Astrocyte (in vitro differentiated cells and primary cell): ENCODE measurements at regions not wholly inside any gene's neighbourhood (a gene's known extent, or its start where the extent isn't known, plus 50 kb on each side); places are given as distances from the start of the nearest gene placed in this dataset.

ENCODE experiments used
- DNase-seq: peaks from one replicate; pipeline ENCODE4 v3.0.0-alpha.2; 2010; ENCODE audit warnings: low read depth
- FAIRE-seq: peaks from 2 replicates; lab custom pipeline; 2011; peaks lifted over from hg19 to GRCh38; lab: Jason Lieb, UNC
- H2AFZ ChIP-seq: 2 replicates; pipeline ENCODE4 v1.6.0; 2012; ENCODE audit warnings: low read depth, low read length, inconsistent platforms
- H3K27ac ChIP-seq: 2 replicates; pipeline ENCODE4 v1.5.1; 2011; ENCODE audit warnings: low read depth, low read length, inconsistent platforms
- H3K27me3 ChIP-seq: 2 replicates; pipeline ENCODE4 v1.6.0; 2011; ENCODE audit warnings: low read length, inconsistent platforms; ENCODE audit not compliant: insufficient read depth
- H3K36me3 ChIP-seq: 2 replicates; pipeline ENCODE4 v1.5.1; 2011; ENCODE audit warnings: low read length, inconsistent platforms; ENCODE audit not compliant: insufficient read depth
- H3K4me1 ChIP-seq: 2 replicates; pipeline ENCODE4 v1.5.1; 2011; ENCODE audit warnings: low read length, inconsistent platforms; ENCODE audit not compliant: insufficient read depth
- H3K4me2 ChIP-seq: 2 replicates; pipeline ENCODE4 v1.6.0; 2012; ENCODE audit warnings: low read length, inconsistent platforms
- H3K4me3 ChIP-seq: 2 replicates; pipeline ENCODE4 v1.5.1; 2011; ENCODE audit warnings: low read depth, mild to moderate bottlenecking, low read length, inconsistent platforms; ENCODE audit not compliant: insufficient read depth
- H3K79me2 ChIP-seq: 2 replicates; pipeline ENCODE4 v1.6.0; 2012; ENCODE audit warnings: mild to moderate bottlenecking, low read length, inconsistent platforms; ENCODE audit not compliant: insufficient read depth
- H3K9ac ChIP-seq: 2 replicates; pipeline ENCODE4 v1.6.0; 2012; ENCODE audit warnings: mild to moderate bottlenecking, low read length, inconsistent platforms
- H3K9me3 ChIP-seq: 2 replicates; pipeline ENCODE4 v1.5.1; 2012; ENCODE audit warnings: low read depth, mild to moderate bottlenecking, low read length, inconsistent platforms; ENCODE audit not compliant: insufficient read depth
- H4K20me1 ChIP-seq: 2 replicates; pipeline ENCODE4 v1.6.0; 2012; ENCODE audit warnings: low read length, inconsistent platforms; ENCODE audit not compliant: insufficient read depth
- H3K27ac Mint-ChIP-seq: one replicate; pipeline ENCODE4 v1.8.0; 2021; ENCODE audit warnings: mild to moderate bottlenecking, mixed read lengths; ENCODE audit not compliant: unreplicated experiment
- H3K27me3 Mint-ChIP-seq: one replicate; pipeline ENCODE4 v1.8.0; 2021; ENCODE audit warnings: low read depth, mixed read lengths; ENCODE audit not compliant: unreplicated experiment
- H3K36me3 Mint-ChIP-seq: one replicate; pipeline ENCODE4 v1.8.0; 2021; ENCODE audit warnings: low read depth, mixed read lengths; ENCODE audit not compliant: unreplicated experiment
- H3K4me1 Mint-ChIP-seq: one replicate; pipeline ENCODE4 v1.8.0; 2021; ENCODE audit warnings: low read depth, mixed read lengths; ENCODE audit not compliant: unreplicated experiment
- H3K4me3 Mint-ChIP-seq: one replicate; pipeline ENCODE4 v1.8.0; 2021; ENCODE audit warnings: mild to moderate bottlenecking, moderate library complexity, mixed read lengths; ENCODE audit not compliant: unreplicated experiment
- H3K9me3 Mint-ChIP-seq: one replicate; pipeline ENCODE4 v1.8.0; 2021; ENCODE audit warnings: mild to moderate bottlenecking, mixed read lengths; ENCODE audit not compliant: unreplicated experiment
- EZH2 ChIP-seq: IDR thresholded peaks from 2 replicates; pipeline ENCODE4 v1.6.1; 2012; ENCODE audit warnings: mild to moderate bottlenecking, low read length, inconsistent platforms; ENCODE audit not compliant: insufficient read depth
- TF ChIP-seq, protein P1 (sequence below): IDR thresholded peaks from 2 replicates; pipeline ENCODE4 v1.5.1; 2011; ENCODE audit warnings: low read depth, mild to moderate bottlenecking, inconsistent platforms, low read length, moderate library complexity; ENCODE audit not compliant: insufficient read depth

DNA sequence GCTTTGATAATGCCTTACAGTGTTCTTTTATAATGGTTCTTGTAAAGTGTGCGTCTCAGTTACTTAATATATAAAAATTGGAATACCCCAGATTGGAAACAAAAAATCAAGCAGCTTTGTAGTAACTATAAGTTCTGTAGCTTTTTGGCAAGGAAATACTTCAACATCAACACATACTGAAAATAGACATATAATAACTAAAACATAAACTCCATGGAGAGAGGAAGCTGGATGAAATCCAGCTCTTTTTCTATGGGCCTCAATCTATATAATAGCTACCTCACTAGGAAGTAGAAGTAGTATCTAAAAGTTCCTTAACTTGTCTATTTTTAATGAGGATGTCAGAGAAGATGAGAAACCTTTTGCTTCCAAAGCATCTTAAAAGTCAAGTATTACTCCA, 313.3 kb upstream of the NFIA start:
- H3K9me3 ChIP-seq = no peaks in the 10 kb centered on the region
- H2AFZ ChIP-seq = no peak overlapping the region
- FAIRE-seq (no peak), DNase-seq (no peak)
- H3K4me2 ChIP-seq = no peak overlapping the region
- H3K9ac ChIP-seq = no peak overlapping the region
- H3K4me3 ChIP-seq = no peak overlapping the region
- no peaks in the 10 kb centered on the region for H3K27me3 ChIP-seq
- TF ChIP-seq, protein P1, sequence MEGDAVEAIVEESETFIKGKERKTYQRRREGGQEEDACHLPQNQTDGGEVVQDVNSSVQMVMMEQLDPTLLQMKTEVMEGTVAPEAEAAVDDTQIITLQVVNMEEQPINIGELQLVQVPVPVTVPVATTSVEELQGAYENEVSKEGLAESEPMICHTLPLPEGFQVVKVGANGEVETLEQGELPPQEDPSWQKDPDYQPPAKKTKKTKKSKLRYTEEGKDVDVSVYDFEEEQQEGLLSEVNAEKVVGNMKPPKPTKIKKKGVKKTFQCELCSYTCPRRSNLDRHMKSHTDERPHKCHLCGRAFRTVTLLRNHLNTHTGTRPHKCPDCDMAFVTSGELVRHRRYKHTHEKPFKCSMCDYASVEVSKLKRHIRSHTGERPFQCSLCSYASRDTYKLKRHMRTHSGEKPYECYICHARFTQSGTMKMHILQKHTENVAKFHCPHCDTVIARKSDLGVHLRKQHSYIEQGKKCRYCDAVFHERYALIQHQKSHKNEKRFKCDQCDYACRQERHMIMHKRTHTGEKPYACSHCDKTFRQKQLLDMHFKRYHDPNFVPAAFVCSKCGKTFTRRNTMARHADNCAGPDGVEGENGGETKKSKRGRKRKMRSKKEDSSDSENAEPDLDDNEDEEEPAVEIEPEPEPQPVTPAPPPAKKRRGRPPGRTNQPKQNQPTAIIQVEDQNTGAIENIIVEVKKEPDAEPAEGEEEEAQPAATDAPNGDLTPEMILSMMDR = no peak
- no peak for TF ChIP-seq EZH2
- no peak overlapping the region for H3K27ac Mint-ChIP-seq
- H4K20me1 ChIP-seq = no peaks in the 10 kb centered on the region
- H3K36me3 Mint-ChIP-seq = no peaks in the 10 kb centered on the region
- H3K4me1 Mint-ChIP-seq = no peaks in the 10 kb centered on the region
- no peak overlapping the region for H3K27ac ChIP-seq
- no peak overlapping the region for H3K4me3 Mint-ChIP-seq
- no peaks in the 10 kb centered on the region for H3K36me3 ChIP-seq
- H3K9me3 Mint-ChIP-seq = peaks cover 12% of the 10 kb centered on the region
- H3K27me3 Mint-ChIP-seq = no peaks in the 10 kb centered on the region
- no peaks in the 10 kb centered on the region for H3K79me2 ChIP-seq
- no peaks in the 10 kb centered on the region for H3K4me1 ChIP-seq

DNA sequence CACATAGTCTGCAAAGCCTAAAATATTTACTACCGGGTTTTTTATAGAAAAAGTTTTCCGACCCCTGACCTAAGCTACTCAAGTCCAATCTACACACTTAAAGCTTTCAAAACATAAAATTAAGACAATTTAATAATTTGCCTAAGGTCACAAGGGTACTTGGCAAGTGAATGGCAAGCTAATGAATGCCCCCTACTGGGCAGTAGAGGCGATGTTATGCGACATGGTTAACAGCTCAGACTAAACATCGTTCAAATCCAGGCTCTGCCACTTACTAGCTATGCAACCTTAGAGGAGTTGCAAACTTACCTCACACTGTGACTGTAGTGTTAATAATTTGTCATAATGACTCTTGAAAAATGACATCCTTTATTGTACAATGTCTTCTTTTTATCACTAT, 317.2 kb upstream of the NFIA start:
- Histone ChIP-seq H3K4me3 (no peak overlapping the region), H3K9ac (no peak overlapping the region), H3K4me2 (no peak overlapping the region), H3K79me2 (no peaks in the 10 kb centered on the region), H4K20me1 (no peaks in the 10 kb centered on the region), H3K27ac (no peak overlapping the region), H3K9me3 (no peaks in the 10 kb centered on the region), H3K36me3 (no peaks in the 10 kb centered on the region), H3K27me3 (no peaks in the 10 kb centered on the region), H2AFZ (no peak overlapping the region), H3K4me1 (peaks cover 12% of the 10 kb centered on the region)
- H3K4me1 Mint-ChIP-seq = no peaks in the 10 kb centered on the region
- no peak for DNase-seq
- no peaks in the 10 kb centered on the region for H3K9me3 Mint-ChIP-seq
- no peaks in the 10 kb centered on the region for H3K36me3 Mint-ChIP-seq
- H3K27me3 Mint-ChIP-seq = peaks cover 5% of the 10 kb centered on the region
- no peak for FAIRE-seq
- TF ChIP-seq, protein P1 = peak; percentile 42
- no peak for TF ChIP-seq EZH2
- no peak overlapping the region for H3K4me3 Mint-ChIP-seq
- H3K27ac Mint-ChIP-seq = no peak overlapping the region

DNA sequence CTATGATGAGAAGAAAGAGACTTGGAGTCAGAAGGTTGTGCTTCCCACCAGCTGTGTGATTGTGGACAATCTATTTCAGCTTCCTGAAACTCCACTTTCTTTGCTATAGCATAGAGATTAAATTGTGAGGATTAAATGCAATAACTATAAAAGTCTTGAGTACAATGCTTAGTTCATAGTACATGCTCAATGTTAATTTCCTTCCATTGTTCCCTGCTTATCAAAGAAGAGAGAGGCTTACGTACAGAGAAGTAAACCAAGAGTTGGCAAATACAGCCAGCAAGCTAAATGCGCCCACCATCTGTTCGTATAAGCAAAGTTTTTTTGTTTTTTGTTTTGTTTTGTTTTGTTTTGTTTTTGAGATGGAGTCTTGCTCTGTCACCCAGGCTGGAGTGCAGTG, 317.9 kb upstream of the NFIA start:
- Histone ChIP-seq H4K20me1 (no peaks in the 10 kb centered on the region), H3K27ac (no peak overlapping the region), H3K79me2 (no peaks in the 10 kb centered on the region), H3K4me3 (no peak overlapping the region), H3K27me3 (no peaks in the 10 kb centered on the region), H3K9ac (no peak overlapping the region), H3K9me3 (no peaks in the 10 kb centered on the region), H3K36me3 (no peaks in the 10 kb centered on the region), H3K4me1 (peaks cover 12% of the 10 kb centered on the region), H2AFZ (no peak overlapping the region), H3K4me2 (no peak overlapping the region)
- H3K4me3 Mint-ChIP-seq = no peak overlapping the region
- no peaks in the 10 kb centered on the region for H3K4me1 Mint-ChIP-seq
- no peak for DNase-seq
- no peak overlapping the region for H3K27ac Mint-ChIP-seq
- no peaks in the 10 kb centered on the region for H3K36me3 Mint-ChIP-seq
- no peaks in the 10 kb centered on the region for H3K9me3 Mint-ChIP-seq
- no peak for FAIRE-seq
- TF ChIP-seq, protein P1 = no peak
- TF ChIP-seq EZH2 = no peak
- peaks cover 5% of the 10 kb centered on the region for H3K27me3 Mint-ChIP-seq
